ENCODE measurements at regions not wholly inside any gene's neighbourhood (a gene's known extent, or its start where the extent isn't known, plus 50 kb on each side); places are given as distances from the start of the nearest gene placed in this dataset.

DNA sequence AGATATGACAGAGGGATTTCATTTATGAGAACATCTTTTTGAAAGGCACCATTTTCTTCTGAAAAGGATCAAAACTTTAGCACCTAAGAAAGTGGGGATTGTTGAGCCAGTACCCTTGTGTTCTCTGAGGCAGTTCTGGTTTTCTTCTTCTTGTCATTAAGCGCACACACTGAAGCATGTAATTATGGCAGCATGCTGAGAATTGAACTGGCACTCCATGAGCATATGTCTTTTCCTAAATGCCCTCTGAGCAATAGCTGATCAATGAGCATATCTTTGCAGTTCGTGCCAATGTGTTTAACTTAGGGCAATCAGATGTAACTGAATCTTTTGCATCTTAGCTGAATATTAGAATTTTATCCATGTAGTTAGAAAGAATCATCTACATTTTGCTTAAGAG lies 53.9 kb upstream of the VGLL3 start:
- ChIA-PET RAD21 (ENCODE audit: unreplicated experiment) (no interaction called here), CTCF (interaction anchor here (0.6 kb wide), 1 partner anchor 18 kb away, joined by 3 read pairs; no protein-coding TSS in a partner anchor), POLR2A (no interaction called here), SMC1A (ENCODE audit: uncharacterized antibody, unreplicated experiment) (interaction anchor here (1.1 to 1.4 kb wide), 2 partner anchors 13 to 40 kb away, joined by 3 read pairs; no protein-coding TSS in a partner anchor)
- intact Hi-C loops (cut with micrococcal nuclease; ENCODE audit: unreplicated experiment) (no loop called here), in situ Hi-C loops (cut with MboI) (no loop called here)
- FAIRE-seq (no peak), ATAC-seq (no peak), DNase-seq (ENCODE audit: low read depth, low spot score) (no peak)
- Histone ChIP-seq H3K9ac (ENCODE audit: control insufficient read depth, insufficient read depth, low read length) (no peak overlapping the region), H3K4me2 (ENCODE audit: control insufficient read depth, insufficient read depth) (no peak overlapping the region), H3K27me3 (replicated peaks in 1 of 2; ENCODE audit: control insufficient read depth in 2 of 2, insufficient read depth in 2 of 2, low read length in 1 of 2) (no peaks in the 10 kb centered on the region), H3K4me3 (no peak overlapping the region), H3K4me1 (ENCODE audit: control insufficient read depth, insufficient read depth, low read length) (no peaks in the 10 kb centered on the region), H3K27ac (ENCODE audit: control insufficient read depth, insufficient read depth) (no peak overlapping the region), H3K36me3 (ENCODE audit: control insufficient read depth in 2 of 2, insufficient read depth in 2 of 2, low read length in 1 of 2) (no peaks in the 10 kb centered on the region), H3K79me2 (ENCODE audit: control insufficient read depth, insufficient read depth, low read length) (no peaks in the 10 kb centered on the region), H3K9me3 (replicated peaks; ENCODE audit: control insufficient read depth, insufficient read depth, low read length) (no peaks in the 10 kb centered on the region), H4K20me1 (ENCODE audit: control insufficient read depth, insufficient read depth) (no peaks in the 10 kb centered on the region), H2AFZ (ENCODE audit: control insufficient read depth, low read depth, low read length) (no peak overlapping the region)
- TF ChIP-seq, protein P1, sequence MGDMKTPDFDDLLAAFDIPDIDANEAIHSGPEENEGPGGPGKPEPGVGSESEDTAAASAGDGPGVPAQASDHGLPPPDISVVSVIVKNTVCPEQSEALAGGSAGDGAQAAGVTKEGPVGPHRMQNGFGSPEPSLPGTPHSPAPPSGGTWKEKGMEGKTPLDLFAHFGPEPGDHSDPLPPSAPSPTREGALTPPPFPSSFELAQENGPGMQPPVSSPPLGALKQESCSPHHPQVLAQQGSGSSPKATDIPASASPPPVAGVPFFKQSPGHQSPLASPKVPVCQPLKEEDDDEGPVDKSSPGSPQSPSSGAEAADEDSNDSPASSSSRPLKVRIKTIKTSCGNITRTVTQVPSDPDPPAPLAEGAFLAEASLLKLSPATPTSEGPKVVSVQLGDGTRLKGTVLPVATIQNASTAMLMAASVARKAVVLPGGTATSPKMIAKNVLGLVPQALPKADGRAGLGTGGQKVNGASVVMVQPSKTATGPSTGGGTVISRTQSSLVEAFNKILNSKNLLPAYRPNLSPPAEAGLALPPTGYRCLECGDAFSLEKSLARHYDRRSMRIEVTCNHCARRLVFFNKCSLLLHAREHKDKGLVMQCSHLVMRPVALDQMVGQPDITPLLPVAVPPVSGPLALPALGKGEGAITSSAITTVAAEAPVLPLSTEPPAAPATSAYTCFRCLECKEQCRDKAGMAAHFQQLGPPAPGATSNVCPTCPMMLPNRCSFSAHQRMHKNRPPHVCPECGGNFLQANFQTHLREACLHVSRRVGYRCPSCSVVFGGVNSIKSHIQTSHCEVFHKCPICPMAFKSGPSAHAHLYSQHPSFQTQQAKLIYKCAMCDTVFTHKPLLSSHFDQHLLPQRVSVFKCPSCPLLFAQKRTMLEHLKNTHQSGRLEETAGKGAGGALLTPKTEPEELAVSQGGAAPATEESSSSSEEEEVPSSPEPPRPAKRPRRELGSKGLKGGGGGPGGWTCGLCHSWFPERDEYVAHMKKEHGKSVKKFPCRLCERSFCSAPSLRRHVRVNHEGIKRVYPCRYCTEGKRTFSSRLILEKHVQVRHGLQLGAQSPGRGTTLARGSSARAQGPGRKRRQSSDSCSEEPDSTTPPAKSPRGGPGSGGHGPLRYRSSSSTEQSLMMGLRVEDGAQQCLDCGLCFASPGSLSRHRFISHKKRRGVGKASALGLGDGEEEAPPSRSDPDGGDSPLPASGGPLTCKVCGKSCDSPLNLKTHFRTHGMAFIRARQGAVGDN (IDR thresholded peaks at IDR 0.05), result no peak
- TF ChIP-seq CREM (IDR thresholded peaks at IDR 0.05; ENCODE audit: low read depth) (no peak), LARP7 (IDR thresholded peaks at IDR 0.05) (no peak), ELK1 (IDR thresholded peaks at IDR 0.05; ENCODE audit: low read depth, low read length) (no peak), NRF1 (conservative IDR thresholded peaks at IDR 0.05; ENCODE audit: low read depth, low read length) (no peak), MYC (IDR thresholded peaks at IDR 0.05; ENCODE audit: insufficient read depth, insufficient read length, insufficient replicate concordance, low read length, severe bottlenecking) (no peak), MXI1 (IDR thresholded peaks at IDR 0.05; ENCODE audit: low read depth, low read length) (no peak), SIN3A (IDR thresholded peaks at IDR 0.05; ENCODE audit: low read depth, low read length) (no peak)
- TF ChIP-seq, protein P2, sequence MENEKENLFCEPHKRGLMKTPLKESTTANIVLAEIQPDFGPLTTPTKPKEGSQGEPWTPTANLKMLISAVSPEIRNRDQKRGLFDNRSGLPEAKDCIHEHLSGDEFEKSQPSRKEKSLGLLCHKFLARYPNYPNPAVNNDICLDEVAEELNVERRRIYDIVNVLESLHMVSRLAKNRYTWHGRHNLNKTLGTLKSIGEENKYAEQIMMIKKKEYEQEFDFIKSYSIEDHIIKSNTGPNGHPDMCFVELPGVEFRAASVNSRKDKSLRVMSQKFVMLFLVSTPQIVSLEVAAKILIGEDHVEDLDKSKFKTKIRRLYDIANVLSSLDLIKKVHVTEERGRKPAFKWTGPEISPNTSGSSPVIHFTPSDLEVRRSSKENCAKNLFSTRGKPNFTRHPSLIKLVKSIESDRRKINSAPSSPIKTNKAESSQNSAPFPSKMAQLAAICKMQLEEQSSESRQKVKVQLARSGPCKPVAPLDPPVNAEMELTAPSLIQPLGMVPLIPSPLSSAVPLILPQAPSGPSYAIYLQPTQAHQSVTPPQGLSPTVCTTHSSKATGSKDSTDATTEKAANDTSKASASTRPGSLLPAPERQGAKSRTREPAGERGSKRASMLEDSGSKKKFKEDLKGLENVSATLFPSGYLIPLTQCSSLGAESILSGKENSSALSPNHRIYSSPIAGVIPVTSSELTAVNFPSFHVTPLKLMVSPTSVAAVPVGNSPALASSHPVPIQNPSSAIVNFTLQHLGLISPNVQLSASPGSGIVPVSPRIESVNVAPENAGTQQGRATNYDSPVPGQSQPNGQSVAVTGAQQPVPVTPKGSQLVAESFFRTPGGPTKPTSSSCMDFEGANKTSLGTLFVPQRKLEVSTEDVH (IDR thresholded peaks at IDR 0.05; ENCODE audit: low read depth, partially characterized antibody), result no peak
- BruUV-seq (replicated peaks), result no TSS peak
- WGBS (ENCODE audit: insufficient coverage, insufficient replicate concordance, low lambda C conversion rate, missing lambda C conversion rate), result 47% methylated on average over 2 of the region's 2 CpGs
